Neural cell (in vitro differentiated cells): ENCODE measurements at regions not wholly inside any gene's neighbourhood (a gene's known extent, or its start where the extent isn't known, plus 50 kb on each side); places are given as distances from the start of the nearest gene placed in this dataset.

Experiments
- H2AFZ ChIP-seq: fragments of 200-600, 300-800 bp; sonication (generic), shearing (Covaris generic); 2 replicates; pipeline ENCODE4 v1.6.0; 2014; ENCODE audit warnings: low read depth, mild to moderate bottlenecking, antibody characterized with exemption, low read length, moderate library complexity
- H3F3A ChIP-seq: fragments of 200-600 bp; shearing (Covaris generic); 2 replicates; pipeline ENCODE4 v1.6.1; 2016; ENCODE audit warnings: mild to moderate bottlenecking, moderate library complexity, mixed read lengths, antibody characterized with exemption, low read length; ENCODE audit not compliant: insufficient read depth, poor library complexity, severe bottlenecking
- H3K27ac ChIP-seq: fragments of 200-600, 300-800 bp; sonication (generic), shearing (Covaris generic); 2 replicates; pipeline ENCODE4 v1.5.1; 2014; ENCODE audit warnings: mild to moderate bottlenecking, low read length, moderate library complexity
- H3K27me3 ChIP-seq: fragments of 300-800, 200-600 bp; sonication (generic), shearing (Covaris generic); 2 replicates; pipeline ENCODE4 v1.6.0; 2014; ENCODE audit warnings: mild to moderate bottlenecking, low read depth, low read length, moderate library complexity; ENCODE audit not compliant: insufficient read depth
- H3K36me3 ChIP-seq: fragments of 300-800, 200-600 bp; sonication (generic), shearing (Covaris generic); 2 replicates; pipeline ENCODE4 v1.5.1; 2014; ENCODE audit warnings: mild to moderate bottlenecking, antibody characterized with exemption, low read length, moderate library complexity; ENCODE audit not compliant: insufficient read depth
- H3K4me2 ChIP-seq: fragments of 300-800, 200-600 bp; sonication (generic), shearing (Covaris generic); 2 replicates; pipeline ENCODE4 v1.6.0; 2014; ENCODE audit warnings: mild to moderate bottlenecking, low read length
- H3K4me3 ChIP-seq: fragments of 300-800, 200-600 bp; sonication (generic), shearing (Covaris generic); 2 replicates; pipeline ENCODE4 v1.5.1; 2014; ENCODE audit warnings: mild to moderate bottlenecking, low read length, moderate library complexity
- H3K79me2 ChIP-seq: fragments of 200-600 bp; shearing (Covaris generic); replicated peaks from 2 replicates; pipeline ENCODE4 v1.6.0; 2014; ENCODE audit warnings: mild to moderate bottlenecking, low read length, moderate library complexity; ENCODE audit not compliant: insufficient read depth
- H3K9ac ChIP-seq: fragments of 300-800, 200-600 bp; sonication (generic), shearing (Covaris generic); 2 replicates; pipeline ENCODE4 v1.6.1; 2016; ENCODE audit warnings: mild to moderate bottlenecking, low read length, mixed read lengths
- H3K9me2 ChIP-seq: fragments of 200-600 bp; shearing (Covaris generic); 2 replicates; pipeline ENCODE4 v1.6.1; 2016; ENCODE audit warnings: mild to moderate bottlenecking, low read length, mixed read lengths; ENCODE audit not compliant: insufficient read depth
- H3K9me3 ChIP-seq: fragments of 200-600, 300-800 bp; sonication (generic), shearing (Covaris generic); 2 replicates; pipeline ENCODE4 v1.6.1; 2016; ENCODE audit warnings: mild to moderate bottlenecking, mixed run types, low read length, moderate library complexity, mixed read lengths
- H4K20me1 ChIP-seq: fragments of 200-600 bp; shearing (Covaris generic); 2 replicates; pipeline ENCODE4 v1.6.1; 2016; ENCODE audit warnings: mild to moderate bottlenecking, mixed run types; ENCODE audit not compliant: insufficient read depth
- EP300 ChIP-seq: fragments of 450-650 bp; conservative IDR thresholded peaks from 2 replicates; pipeline ENCODE4 v1.6.1; 2014; ENCODE audit warnings: antibody characterized with exemption, mild to moderate bottlenecking, moderate library complexity; ENCODE audit not compliant: poor library complexity, severe bottlenecking
- EZH2 ChIP-seq: fragments of 200-600, 300-800 bp; shearing (Covaris generic), sonication (generic); IDR thresholded peaks from 2 replicates; pipeline ENCODE4 v1.6.1; 2014; ENCODE audit warnings: antibody characterized with exemption, low read length, borderline replicate concordance, mild to moderate bottlenecking; ENCODE audit not compliant: insufficient read depth, poor library complexity, severe bottlenecking
- MXI1 ChIP-seq: fragments of 450-650 bp; conservative IDR thresholded peaks from 2 replicates; pipeline ENCODE4 v1.6.1; 2014; ENCODE audit warnings: antibody characterized with exemption, mild to moderate bottlenecking; ENCODE audit not compliant: poor library complexity, severe bottlenecking
- POLR2AphosphoS5 ChIP-seq: IDR thresholded peaks from 2 replicates; pipeline ENCODE4 v1.6.1; 2012
- RAD21 ChIP-seq: fragments of 450-650 bp; conservative IDR thresholded peaks from 2 replicates; pipeline ENCODE4 v1.6.1; 2014; ENCODE audit warnings: antibody characterized with exemption, mild to moderate bottlenecking, moderate library complexity
- SMC3 ChIP-seq: fragments of 450-650 bp; conservative IDR thresholded peaks from 2 replicates; pipeline ENCODE4 v1.6.1; 2014; ENCODE audit warnings: antibody characterized with exemption, mild to moderate bottlenecking, moderate library complexity; ENCODE audit not compliant: poor library complexity
- TAF1 ChIP-seq: IDR thresholded peaks from 2 replicates; pipeline ENCODE4 v1.6.1; 2012; ENCODE audit warnings: low read depth
- TF ChIP-seq, protein P1 (sequence below): fragments of 450-650 bp; IDR thresholded peaks from 2 replicates; pipeline ENCODE4 v1.5.1; 2014; ENCODE audit warnings: antibody characterized with exemption, mild to moderate bottlenecking, moderate library complexity; ENCODE audit not compliant: poor library complexity, severe bottlenecking
- TF ChIP-seq, protein P2 (sequence below): IDR thresholded peaks from 2 replicates; pipeline ENCODE4 v1.6.1; 2012; ENCODE audit warnings: borderline replicate concordance

- Histone ChIP-seq H3K79me2 (no peaks in the 10 kb centered on the region), H3K4me3 (no peak overlapping the region), H3K9ac (no peak overlapping the region), H3F3A (no peaks in the 10 kb centered on the region), H4K20me1 (no peaks in the 10 kb centered on the region), H3K27ac (no peak overlapping the region), H2AFZ (no peak overlapping the region), H3K9me3 (no peaks in the 10 kb centered on the region), H3K27me3 (no peaks in the 10 kb centered on the region), H3K4me2 (no peak overlapping the region), H3K36me3 (no peaks in the 10 kb centered on the region), H3K9me2 (no peaks in the 10 kb centered on the region)
- TF ChIP-seq EZH2 (no peak), POLR2AphosphoS5 (no peak), EP300 (no peak), RAD21 (no peak), TAF1 (no peak), MXI1 (no peak)
- TF ChIP-seq, protein P1, sequence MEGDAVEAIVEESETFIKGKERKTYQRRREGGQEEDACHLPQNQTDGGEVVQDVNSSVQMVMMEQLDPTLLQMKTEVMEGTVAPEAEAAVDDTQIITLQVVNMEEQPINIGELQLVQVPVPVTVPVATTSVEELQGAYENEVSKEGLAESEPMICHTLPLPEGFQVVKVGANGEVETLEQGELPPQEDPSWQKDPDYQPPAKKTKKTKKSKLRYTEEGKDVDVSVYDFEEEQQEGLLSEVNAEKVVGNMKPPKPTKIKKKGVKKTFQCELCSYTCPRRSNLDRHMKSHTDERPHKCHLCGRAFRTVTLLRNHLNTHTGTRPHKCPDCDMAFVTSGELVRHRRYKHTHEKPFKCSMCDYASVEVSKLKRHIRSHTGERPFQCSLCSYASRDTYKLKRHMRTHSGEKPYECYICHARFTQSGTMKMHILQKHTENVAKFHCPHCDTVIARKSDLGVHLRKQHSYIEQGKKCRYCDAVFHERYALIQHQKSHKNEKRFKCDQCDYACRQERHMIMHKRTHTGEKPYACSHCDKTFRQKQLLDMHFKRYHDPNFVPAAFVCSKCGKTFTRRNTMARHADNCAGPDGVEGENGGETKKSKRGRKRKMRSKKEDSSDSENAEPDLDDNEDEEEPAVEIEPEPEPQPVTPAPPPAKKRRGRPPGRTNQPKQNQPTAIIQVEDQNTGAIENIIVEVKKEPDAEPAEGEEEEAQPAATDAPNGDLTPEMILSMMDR, result no peak
Observed at GRCh38 chr12:58766513-58766870, 153.8 kb downstream of the LRIG3 start.

DNA sequence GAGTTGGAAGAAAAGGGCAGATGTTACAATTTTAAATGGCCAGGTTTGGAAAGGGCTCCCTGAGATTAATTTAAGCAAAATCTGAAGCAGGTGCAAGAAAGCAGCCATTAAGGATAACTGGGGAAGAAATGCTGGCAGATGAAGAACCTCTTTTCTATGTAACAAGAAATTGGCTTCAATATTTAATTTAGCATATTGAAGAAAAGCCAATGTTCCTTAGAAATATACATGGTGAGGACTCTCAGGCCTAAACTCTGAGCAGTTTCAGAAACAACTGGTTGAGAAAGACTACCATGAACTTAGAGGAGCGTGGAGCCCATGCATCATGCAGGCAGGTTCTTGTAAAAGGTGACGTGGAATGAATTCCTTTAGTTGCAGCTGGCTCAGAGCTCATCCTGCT, 152.8 kb downstream of the LRIG3 start:
- Histone ChIP-seq H3K27me3 (no peaks in the 10 kb centered on the region), H3K27ac (no peak overlapping the region), H2AFZ (no peak overlapping the region), H3K79me2 (no peaks in the 10 kb centered on the region), H3F3A (no peaks in the 10 kb centered on the region), H3K9ac (no peak overlapping the region), H3K4me3 (no peak overlapping the region), H3K4me2 (no peak overlapping the region), H3K36me3 (no peaks in the 10 kb centered on the region), H4K20me1 (no peaks in the 10 kb centered on the region), H3K9me2 (no peaks in the 10 kb centered on the region), H3K9me3 (no peaks in the 10 kb centered on the region)
- TF ChIP-seq SMC3, result no peak

DNA sequence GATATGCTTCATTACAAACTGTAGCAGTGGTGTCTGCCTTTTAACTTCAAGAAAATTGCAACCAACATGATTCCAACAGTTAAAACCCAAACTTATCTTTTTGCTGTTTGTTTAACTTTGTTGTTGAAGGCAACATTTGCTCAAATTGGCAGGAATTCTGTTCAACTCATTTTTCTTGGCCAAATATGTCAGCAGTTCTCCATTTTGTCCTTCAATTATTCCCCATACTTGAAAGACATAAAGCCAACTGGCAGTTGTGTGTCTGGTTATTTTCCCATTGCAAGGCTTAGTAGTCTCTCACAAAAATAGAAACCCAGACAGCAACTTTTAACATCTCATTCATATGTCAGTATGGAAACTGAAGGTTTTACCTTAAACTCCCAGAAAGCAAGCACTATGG, 146.3 kb downstream of the LRIG3 start:
- Histone ChIP-seq H2AFZ (no peak overlapping the region), H3K27ac (no peak overlapping the region), H3K27me3 (no peaks in the 10 kb centered on the region), H3K4me3 (no peak overlapping the region), H3K79me2 (no peaks in the 10 kb centered on the region), H3K9ac (no peak overlapping the region), H4K20me1 (no peaks in the 10 kb centered on the region), H3K9me2 (no peaks in the 10 kb centered on the region), H3K4me2 (no peak overlapping the region), H3F3A (no peaks in the 10 kb centered on the region), H3K36me3 (no peaks in the 10 kb centered on the region), H3K9me3 (no peaks in the 10 kb centered on the region)
- TF ChIP-seq POLR2AphosphoS5 (no peak), TAF1 (no peak), EZH2 (no peak), MXI1 (no peak), EP300 (no peak), RAD21 (no peak), SMC3 (no peak)
- TF ChIP-seq, protein P2, sequence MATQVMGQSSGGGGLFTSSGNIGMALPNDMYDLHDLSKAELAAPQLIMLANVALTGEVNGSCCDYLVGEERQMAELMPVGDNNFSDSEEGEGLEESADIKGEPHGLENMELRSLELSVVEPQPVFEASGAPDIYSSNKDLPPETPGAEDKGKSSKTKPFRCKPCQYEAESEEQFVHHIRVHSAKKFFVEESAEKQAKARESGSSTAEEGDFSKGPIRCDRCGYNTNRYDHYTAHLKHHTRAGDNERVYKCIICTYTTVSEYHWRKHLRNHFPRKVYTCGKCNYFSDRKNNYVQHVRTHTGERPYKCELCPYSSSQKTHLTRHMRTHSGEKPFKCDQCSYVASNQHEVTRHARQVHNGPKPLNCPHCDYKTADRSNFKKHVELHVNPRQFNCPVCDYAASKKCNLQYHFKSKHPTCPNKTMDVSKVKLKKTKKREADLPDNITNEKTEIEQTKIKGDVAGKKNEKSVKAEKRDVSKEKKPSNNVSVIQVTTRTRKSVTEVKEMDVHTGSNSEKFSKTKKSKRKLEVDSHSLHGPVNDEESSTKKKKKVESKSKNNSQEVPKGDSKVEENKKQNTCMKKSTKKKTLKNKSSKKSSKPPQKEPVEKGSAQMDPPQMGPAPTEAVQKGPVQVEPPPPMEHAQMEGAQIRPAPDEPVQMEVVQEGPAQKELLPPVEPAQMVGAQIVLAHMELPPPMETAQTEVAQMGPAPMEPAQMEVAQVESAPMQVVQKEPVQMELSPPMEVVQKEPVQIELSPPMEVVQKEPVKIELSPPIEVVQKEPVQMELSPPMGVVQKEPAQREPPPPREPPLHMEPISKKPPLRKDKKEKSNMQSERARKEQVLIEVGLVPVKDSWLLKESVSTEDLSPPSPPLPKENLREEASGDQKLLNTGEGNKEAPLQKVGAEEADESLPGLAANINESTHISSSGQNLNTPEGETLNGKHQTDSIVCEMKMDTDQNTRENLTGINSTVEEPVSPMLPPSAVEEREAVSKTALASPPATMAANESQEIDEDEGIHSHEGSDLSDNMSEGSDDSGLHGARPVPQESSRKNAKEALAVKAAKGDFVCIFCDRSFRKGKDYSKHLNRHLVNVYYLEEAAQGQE, result no peak
- TF ChIP-seq, protein P1, result no peak
